NCI-H226 (cell line): ENCODE measurements at regions not wholly inside any gene's neighbourhood (a gene's known extent, or its start where the extent isn't known, plus 50 kb on each side); places are given as distances from the start of the nearest gene placed in this dataset.
A peak's percentile ranks its signal among the peaks of the same experiment; 100 is the strongest.

Experiments
- DNase-seq: peaks from one replicate; pipeline ENCODE4 v3.0.0-alpha.2; 2015

- DNase-seq: no peak
These were observed 354.6 kb upstream of the CDH11 start for GRCh38 chr16:65476448-65476955.

- no peak for DNase-seq
These were observed 351.8 kb upstream of the CDH11 start for GRCh38 chr16:65473699-65474098.

GRCh38 chr16:65469116-65469515 lies 347.3 kb upstream of the CDH11 start:
- no peak for DNase-seq

GRCh38 chr16:65468133-65468532 lies 346.3 kb upstream of the CDH11 start:
- no peak for DNase-seq

GRCh38 chr16:65463652-65464260 lies 341.9 kb upstream of the CDH11 start:
- DNase-seq: no peak

GRCh38 chr16:65457084-65457483 lies 335.2 kb upstream of the CDH11 start:
- DNase-seq: no peak

- no peak for DNase-seq
These were observed 333.9 kb upstream of the CDH11 start for GRCh38 chr16:65455761-65456160.

GRCh38 chr16:65453646-65454045 lies 331.8 kb upstream of the CDH11 start:
- no peak for DNase-seq

- no peak for DNase-seq
These were observed 327.7 kb upstream of the CDH11 start for GRCh38 chr16:65449526-65449925.

- no peak for DNase-seq
These were observed 324.6 kb upstream of the CDH11 start for GRCh38 chr16:65446427-65446826.

GRCh38 chr16:65445313-65446260 lies 323.7 kb upstream of the CDH11 start:
- no peak for DNase-seq

- DNase-seq: no peak
These were observed 319.6 kb upstream of the CDH11 start for GRCh38 chr16:65441501-65441900.

GRCh38 chr16:65429504-65430181 lies 307.8 kb upstream of the CDH11 start:
- DNase-seq: no peak

GRCh38 chr16:65426484-65426883 lies 304.6 kb upstream of the CDH11 start:
- DNase-seq: peak; percentile 36

GRCh38 chr16:65422934-65423333 lies 301.1 kb upstream of the CDH11 start:
- DNase-seq: no peak

GRCh38 chr16:65421596-65421995 lies 299.7 kb upstream of the CDH11 start:
- no peak for DNase-seq

GRCh38 chr16:65418435-65418834 lies 296.6 kb upstream of the CDH11 start:
- no peak for DNase-seq

- DNase-seq: peak; percentile 88
These were observed 293.6 kb upstream of the CDH11 start for GRCh38 chr16:65415460-65415859.

- peak; percentile 94 for DNase-seq
These were observed 292.6 kb upstream of the CDH11 start for GRCh38 chr16:65414284-65414984.

- no peak for DNase-seq
These were observed 292.0 kb upstream of the CDH11 start for GRCh38 chr16:65413861-65414260.

GRCh38 chr16:65410801-65411200 lies 288.9 kb upstream of the CDH11 start:
- no peak for DNase-seq

- peak; percentile 53 for DNase-seq
These were observed 287.6 kb upstream of the CDH11 start for GRCh38 chr16:65409510-65409909.

- DNase-seq: no peak
These were observed 285.1 kb upstream of the CDH11 start for GRCh38 chr16:65406933-65407332.
